Right atrium auricular region (tissue), 2 donors: ENCODE measurements at regions not wholly inside any gene's neighbourhood (a gene's known extent, or its start where the extent isn't known, plus 50 kb on each side); places are given as distances from the start of the nearest gene placed in this dataset.
"Not testable (repeated sequence)": the region's sequence is repeated elsewhere in the genome, so short reads cannot be mapped to it uniquely, and the experiment has no call there.

ENCODE experiments used
- DNase-seq: peaks from one replicate; pipeline ENCODE4 v3.0.0-alpha.2; 2019; ENCODE audit warnings: low spot score
- H3K27ac ChIP-seq, 2 donors: fragments of 200-600 bp; sonication (generic); 1 replicate in 1 of 2; 2 replicates in 1 of 2; pipeline ENCODE4 v1.5.1; 2016 to 2019
- H3K27me3 ChIP-seq, 2 donors: fragments of 200-600 bp; sonication (generic); one replicate each; pipeline versions ENCODE4 v1.5.1 to v1.6.0; 2017 to 2019
- H3K36me3 ChIP-seq: fragments of 200-600 bp; sonication (generic); one replicate; pipeline ENCODE4 v1.5.1; 2016
- H3K4me1 ChIP-seq, 2 donors: fragments of 200-600 bp; sonication (generic); one replicate each; pipeline versions ENCODE4 v1.5.1 to v1.6.0; 2017 to 2019
- H3K4me3 ChIP-seq, 2 donors: fragments of 200-600 bp; sonication (generic); 1 replicate in 1 of 2; 2 replicates in 1 of 2; pipeline ENCODE4 v1.5.1; 2017 to 2019; ENCODE audit warnings: mild to moderate bottlenecking in 1 of 2, moderate library complexity in 1 of 2
- H3K9me3 ChIP-seq, 2 donors: fragments of 200-600 bp; sonication (generic); one replicate each; pipeline ENCODE4 v1.5.1; 2019
- CTCF ChIP-seq, 2 donors: fragments of 200-600 bp; sonication (generic); IDR thresholded peaks; one replicate each; pipeline ENCODE4 v1.5.1; 2019; ENCODE audit warnings: antibody characterized with exemption in 2 of 2

GRCh38 chr4:189874591-189874990 lies 66.1 kb upstream of the FRG1 start:
- Histone ChIP-seq H3K36me3 (no peaks in the 10 kb centered on the region), H3K4me3 (no peak overlapping the region), H3K9me3 (no peaks in the 10 kb centered on the region), H3K27me3 (no peaks in the 10 kb centered on the region), H3K27ac (no peak overlapping the region), H3K4me1 (no peaks in the 10 kb centered on the region)
- TF ChIP-seq CTCF (IDR thresholded peaks at IDR 0.05), result no peak
- no peak for DNase-seq

DNA sequence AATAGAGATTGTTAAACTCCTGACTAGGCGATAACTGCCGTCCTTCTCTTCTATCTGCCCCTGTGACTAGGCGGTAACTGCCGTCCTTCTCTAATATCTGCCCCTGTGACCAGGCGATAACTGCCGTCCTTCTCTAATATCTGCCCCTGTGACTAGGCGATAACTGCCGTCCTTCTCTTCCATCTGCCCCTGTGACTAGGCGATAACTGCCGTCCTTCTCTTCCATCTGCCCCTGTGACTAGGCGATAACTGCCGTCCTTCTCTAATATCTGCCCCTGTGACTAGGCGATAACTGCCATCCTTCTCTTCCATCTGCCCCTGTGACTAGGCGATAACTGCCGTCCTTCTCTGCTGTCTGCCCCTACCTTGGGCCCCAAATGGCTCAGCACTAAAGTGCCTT lies 59.5 kb upstream of the FRG1 start:
- DNase-seq, H3K36me3 ChIP-seq, H3K4me1 ChIP-seq, H3K27ac ChIP-seq, H3K27me3 ChIP-seq, H3K4me3 ChIP-seq, H3K9me3 ChIP-seq: not testable (repeated sequence)

DNA sequence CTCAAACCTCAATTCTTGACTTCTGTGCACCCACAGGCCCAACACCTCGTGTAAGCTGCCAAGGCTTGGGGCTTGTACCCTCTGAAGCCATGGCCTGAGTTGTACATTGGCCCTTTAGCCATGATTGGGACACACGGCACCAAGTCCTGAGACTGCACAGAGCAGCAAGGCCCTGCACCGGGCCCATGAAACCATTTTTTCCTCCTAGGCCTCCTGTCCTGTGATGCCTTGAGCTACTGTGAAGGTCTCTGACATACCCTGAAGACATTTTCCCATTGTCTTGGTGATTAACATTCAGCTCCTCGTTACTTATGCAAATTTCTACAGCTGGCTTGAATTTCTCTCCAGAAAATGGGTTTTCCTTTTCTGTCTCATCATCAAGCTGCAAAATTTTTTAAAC lies 52.3 kb upstream of the FRG1 start:
- not testable (repeated sequence) for H3K9me3 ChIP-seq, H3K27ac ChIP-seq, H3K4me1 ChIP-seq, DNase-seq, H3K27me3 ChIP-seq, H3K36me3 ChIP-seq, H3K4me3 ChIP-seq
